CD4-positive, alpha-beta T cell treated with Interferon alpha-2 for 1 hour (primary cell): ENCODE measurements at regions not wholly inside any gene's neighbourhood (a gene's known extent, or its start where the extent isn't known, plus 50 kb on each side); places are given as distances from the start of the nearest gene placed in this dataset.
"Not testable (repeated sequence)": the region's sequence is repeated elsewhere in the genome, so short reads cannot be mapped to it uniquely, and the experiment has no call there.

Source experiments
- DNase-seq, 2 donors: peaks; one replicate each; pipeline ENCODE4 v3.0.0-alpha.2; 2020 to 2022

DNA sequence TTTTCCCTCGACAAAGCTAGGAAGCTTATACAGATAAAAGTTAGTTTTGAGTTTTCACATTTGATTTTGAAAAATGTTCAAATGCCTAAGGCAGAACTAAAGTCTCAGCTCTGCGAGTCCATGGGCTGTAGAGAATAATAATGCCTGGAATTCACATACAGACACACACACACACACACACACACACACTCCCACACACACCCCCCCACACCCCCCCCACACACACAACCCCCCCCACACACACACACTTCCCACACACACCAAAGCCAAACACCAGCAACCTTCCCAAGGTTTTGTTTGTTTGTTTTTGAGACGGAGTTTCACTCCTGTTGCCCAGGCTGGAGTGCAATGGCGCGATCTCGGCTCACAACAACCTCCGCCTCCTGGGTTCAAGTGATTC lies 62.8 kb upstream of the EIF5 start:
- no peak for DNase-seq

DNA sequence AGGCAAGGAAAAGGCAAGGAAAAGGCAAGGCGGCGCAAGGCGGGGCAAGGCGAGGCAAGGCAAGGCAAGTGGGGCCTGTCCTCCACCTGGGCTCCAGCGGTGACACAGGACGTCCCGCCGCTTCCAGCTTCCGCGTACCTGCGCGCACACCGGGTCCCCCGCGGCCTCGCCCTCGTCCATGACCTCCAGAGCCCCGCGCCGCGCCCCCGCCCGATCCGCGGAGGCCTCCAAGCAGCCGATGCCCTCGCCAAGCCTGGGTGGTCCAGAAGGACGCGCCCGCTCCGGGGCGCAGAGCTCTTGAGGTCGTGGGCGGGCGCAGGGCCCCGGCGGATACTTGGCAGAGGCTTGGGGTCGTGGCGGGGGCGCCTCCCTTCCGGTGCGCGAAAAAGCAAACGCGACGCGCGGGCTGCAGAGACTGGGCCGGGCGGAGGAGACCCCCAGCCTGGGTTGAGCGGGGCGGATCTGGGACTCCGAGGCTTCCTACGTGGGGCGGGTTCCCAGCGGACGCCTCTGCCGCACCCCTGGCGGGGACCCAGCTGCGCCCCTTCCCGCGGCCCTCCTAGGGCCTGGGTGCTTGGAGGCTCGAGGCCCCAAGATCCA lies 60.8 kb upstream of the EIF5 start:
- DNase-seq = no peak

DNA sequence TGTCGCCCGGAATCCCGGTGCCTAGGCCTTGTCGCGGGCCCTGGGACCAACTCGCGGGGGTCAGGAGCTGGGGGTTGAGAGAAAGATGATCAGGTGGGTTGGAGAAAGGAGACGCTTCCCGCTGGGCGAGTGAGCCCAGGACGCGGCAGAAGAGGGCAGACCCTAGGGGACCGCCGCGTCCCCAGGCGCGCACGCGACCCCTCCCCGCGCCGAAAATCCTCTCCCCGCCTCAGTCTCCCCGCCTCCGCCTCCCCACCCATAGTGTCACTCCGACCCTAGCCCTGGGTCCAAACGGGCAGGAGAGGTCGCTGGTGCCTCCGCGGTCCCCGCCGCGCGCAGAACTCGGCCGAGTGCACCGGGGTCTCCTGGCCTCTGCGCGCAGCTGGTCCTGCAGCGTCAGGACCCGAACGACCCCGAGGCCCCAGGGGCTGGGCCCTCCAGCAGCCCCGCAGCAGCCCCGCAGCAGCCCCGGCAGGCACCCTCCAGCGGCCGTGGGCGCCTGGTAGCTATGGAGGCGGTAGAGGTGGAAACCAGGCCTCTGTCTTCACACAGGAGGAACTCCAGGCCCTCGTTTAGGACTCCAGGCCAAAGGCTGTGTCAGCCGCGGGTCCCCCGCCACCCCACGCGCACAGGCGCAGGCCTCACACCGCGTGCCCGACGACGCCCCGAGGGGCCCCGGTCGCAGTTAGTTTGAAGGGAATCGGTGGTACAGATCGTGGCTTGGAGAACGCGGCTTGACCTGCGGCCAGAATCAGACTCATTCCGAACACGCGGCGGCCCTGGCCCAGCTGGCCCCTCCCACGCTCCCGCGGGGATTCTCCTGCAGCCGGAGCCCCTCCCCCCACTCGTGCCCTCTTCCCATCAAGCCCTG lies 60.1 kb upstream of the EIF5 start:
- no peak for DNase-seq

- DNase-seq = no peak
Measured at GRCh38 chr14:103275000-103275399, 59.0 kb upstream of the EIF5 start.

DNA sequence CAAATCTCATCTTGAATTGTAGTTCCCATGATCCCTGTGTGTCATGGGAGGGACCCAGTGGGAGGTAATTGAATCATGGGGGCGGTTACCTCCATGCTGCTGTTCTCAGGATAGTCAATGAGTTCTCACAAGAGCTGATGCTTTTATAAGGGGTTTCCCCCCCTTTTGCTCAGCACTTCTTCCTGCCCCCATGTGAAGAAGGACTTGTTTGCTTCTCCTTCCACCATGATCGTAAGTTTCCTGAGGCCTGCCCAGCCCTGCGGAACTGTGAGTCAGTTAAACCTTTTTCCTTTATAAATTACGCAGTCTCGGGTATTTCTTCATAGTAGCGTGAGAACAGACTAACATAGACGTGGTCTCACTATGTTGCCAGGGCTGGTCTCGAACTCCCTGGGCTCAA lies 56.1 kb upstream of the EIF5 start:
- DNase-seq = no peak

GRCh38 chr14:103279142-103280025 lies 54.7 kb upstream of the EIF5 start:
- DNase-seq = no peak

- DNase-seq = no peak
Measured at GRCh38 chr14:103280278-103280928, 53.6 kb upstream of the EIF5 start.

GRCh38 chr14:103281496-103282231 lies 52.4 kb upstream of the EIF5 start:
- no peak for DNase-seq

DNA sequence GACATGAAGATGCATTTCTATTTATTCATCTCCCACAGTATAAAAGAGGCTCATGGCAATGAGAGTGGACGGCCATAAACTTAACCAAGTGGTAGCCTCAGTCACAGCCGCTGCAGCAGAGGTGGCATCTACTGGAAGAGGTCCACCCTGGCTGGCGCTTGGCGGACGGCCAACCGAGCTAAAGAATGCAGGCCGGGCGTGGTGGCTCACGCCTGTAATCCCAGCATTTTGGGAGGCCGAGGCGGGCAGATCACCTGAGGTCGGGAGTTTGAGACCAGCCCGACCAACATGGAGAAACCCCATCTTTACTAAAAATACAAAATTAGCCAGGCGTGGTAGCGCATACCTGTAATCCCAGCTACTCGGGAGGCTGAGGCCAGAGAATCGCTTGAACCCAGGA lies 51.7 kb upstream of the EIF5 start:
- not testable (repeated sequence) for DNase-seq

- no peak for DNase-seq
Measured at GRCh38 chr14:103282932-103283331, 51.1 kb upstream of the EIF5 start.

DNA sequence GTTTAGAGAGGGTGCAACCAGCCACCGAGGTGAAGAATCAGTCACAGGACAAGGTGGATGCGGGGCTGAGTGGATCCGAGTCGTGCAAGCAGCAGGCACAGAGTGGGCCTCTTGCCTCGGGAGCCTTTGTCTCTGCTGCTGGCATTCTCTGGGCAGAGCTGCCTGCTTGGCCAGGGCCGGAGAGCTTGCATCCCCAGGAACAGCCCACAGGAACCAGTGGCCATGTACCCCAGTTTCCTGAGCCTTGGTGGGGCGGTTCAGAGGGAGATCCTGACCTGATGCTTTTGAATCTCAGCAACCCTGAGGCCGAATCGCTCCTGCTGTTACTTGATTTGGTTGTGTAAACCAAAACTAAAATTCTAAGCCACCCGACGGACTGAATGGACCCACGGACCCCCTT lies 50.1 kb upstream of the EIF5 start:
- DNase-seq = no peak
